CD4-positive, alpha-beta T cell (primary cell): ENCODE measurements at regions not wholly inside any gene's neighbourhood (a gene's known extent, or its start where the extent isn't known, plus 50 kb on each side); places are given as distances from the start of the nearest gene placed in this dataset.

Experiments used
- ATAC-seq: fragments of 200-7000 bp; cut with Tn5 transposase; one replicate; pipeline ENCODE4 v1.10.0; 2022; ENCODE audit warnings: mild to moderate bottlenecking; ENCODE audit not compliant: poor library complexity
- CTCF ChIA-PET: fragments of 350-600 bp; sonication (Branson Sonifier 250); formaldehyde crosslinking; loops from one replicate; lab custom pipeline; 2021; ENCODE audit warnings: antibody characterized with exemption, inconsistent platforms; lab: Charles Lee
- POLR2A ChIA-PET: fragments of 350-600 bp; sonication (Branson Sonifier 250); formaldehyde crosslinking; loops from one replicate; lab custom pipeline; 2021; ENCODE audit warnings: antibody characterized with exemption, inconsistent platforms; lab: Charles Lee
- DNase-seq, 14 experiments: peaks; one replicate each; pipeline ENCODE4 v3.0.0-alpha.2; 2013 to 2020; ENCODE audit warnings: mixed read lengths in 2 of 14
- H3K27ac ChIP-seq, 2 donors: one replicate each; pipeline versions ENCODE4 v1.5.1 to v1.7.0; 2013; ENCODE audit warnings: low read length in 2 of 2, low read depth in 1 of 2, mild to moderate bottlenecking in 1 of 2
- H3K27me3 ChIP-seq, 2 experiments: 1 replicate in 1 of 2; 2 replicates in 1 of 2; pipeline versions ENCODE4 v1.6.1 to v1.7.0; 2013; ENCODE audit warnings: low read length in 2 of 2, control low read depth in 1 of 2, mild to moderate bottlenecking in 1 of 2, moderate library complexity in 1 of 2; ENCODE audit not compliant: insufficient read depth in 2 of 2, control insufficient read depth in 1 of 2
- H3K36me3 ChIP-seq: one replicate; pipeline ENCODE4 v1.6.1; 2013; ENCODE audit warnings: low read length, control low read depth; ENCODE audit not compliant: insufficient read depth
- H3K4me1 ChIP-seq: one replicate; pipeline ENCODE4 v1.6.1; 2013; ENCODE audit warnings: low read length, control low read depth; ENCODE audit not compliant: insufficient read depth
- H3K4me3 ChIP-seq: one replicate; pipeline ENCODE4 v1.5.1; 2013; ENCODE audit warnings: mild to moderate bottlenecking, low read length, moderate library complexity
- H3K9me3 ChIP-seq, 2 experiments: 1 replicate in 1 of 2; 2 replicates in 1 of 2; pipeline versions ENCODE4 v1.6.1 to v1.7.0; 2013; ENCODE audit warnings: low read length in 2 of 2, mild to moderate bottlenecking in 2 of 2, control low read depth in 1 of 2, moderate library complexity in 1 of 2; ENCODE audit not compliant: control insufficient read depth in 1 of 2, insufficient read depth in 1 of 2
- H3K27ac Mint-ChIP-seq: one replicate; pipeline ENCODE4 v1.8.0; 2020; ENCODE audit warnings: mixed read lengths
- H3K27me3 Mint-ChIP-seq: one replicate; pipeline ENCODE4 v1.8.0; 2021; ENCODE audit warnings: mixed read lengths
- H3K36me3 Mint-ChIP-seq: one replicate; pipeline ENCODE4 v1.8.0; 2021; ENCODE audit warnings: low read depth, mixed read lengths
- H3K4me1 Mint-ChIP-seq: one replicate; pipeline ENCODE4 v1.8.0; 2021; ENCODE audit warnings: low read depth, mixed read lengths
- H3K4me3 Mint-ChIP-seq: one replicate; pipeline ENCODE4 v1.8.0; 2020; ENCODE audit warnings: mild to moderate bottlenecking, mixed read lengths
- H3K9me3 Mint-ChIP-seq: one replicate; pipeline ENCODE4 v1.8.0; 2020; ENCODE audit warnings: mixed read lengths
- CTCF ChIP-seq: fragments of 200-600 bp; IDR thresholded peaks from one replicate; pipeline ENCODE4 v1.8.0; 2022; ENCODE audit warnings: antibody characterized with exemption, mild to moderate bottlenecking
- intact Hi-C, 2 experiments: fragments of 100-400 bp; cut with DNase I in 1 of 2; cut with micrococcal nuclease in 1 of 2; formaldehyde crosslinking; loops; one replicate each; pipeline versions ENCODE4 v1.15.1 to v1.9.0; 2023 to 2025; cut with DNase I, micrococcal nuclease

GRCh38 chr12:24752763-24753462, 196.0 kb downstream of the BCAT1 start:
- Histone ChIP-seq H3K36me3 (no peaks in the 10 kb centered on the region), H3K4me3 (no peak overlapping the region), H3K4me1 (no peaks in the 10 kb centered on the region), H3K27ac (no peak overlapping the region), H3K27me3 (peaks cover 2 to 7% of the 10 kb centered on the region in 2 experiments), H3K9me3 (no peaks in the 10 kb centered on the region)
- no peak overlapping the region for H3K4me3 Mint-ChIP-seq
- H3K9me3 Mint-ChIP-seq: no peaks in the 10 kb centered on the region
- no peaks in the 10 kb centered on the region for H3K4me1 Mint-ChIP-seq
- DNase-seq (no peak), ATAC-seq (no peak)
- peaks cover 3% of the 10 kb centered on the region for H3K27me3 Mint-ChIP-seq
- no peak overlapping the region for H3K27ac Mint-ChIP-seq
- H3K36me3 Mint-ChIP-seq: no peaks in the 10 kb centered on the region
- intact Hi-C loops: no loop called here
- CTCF ChIA-PET: no interaction called here
- POLR2A ChIA-PET: no interaction called here
- TF ChIP-seq CTCF: no peak

- ChIA-PET CTCF (no interaction called here), POLR2A (no interaction called here)
- no peaks in the 10 kb centered on the region for H3K4me1 Mint-ChIP-seq
- H3K36me3 Mint-ChIP-seq: no peaks in the 10 kb centered on the region
- no peak overlapping the region for H3K27ac ChIP-seq
- H3K4me3 Mint-ChIP-seq: no peak overlapping the region
- H3K27ac Mint-ChIP-seq: no peak overlapping the region
- H3K9me3 Mint-ChIP-seq: no peaks in the 10 kb centered on the region
- DNase-seq (no peak), ATAC-seq (no peak)
- no peaks in the 10 kb centered on the region for H3K27me3 Mint-ChIP-seq
- TF ChIP-seq CTCF: no peak
- no peaks in the 10 kb centered on the region for H3K4me1 ChIP-seq
- H3K36me3 ChIP-seq: no peaks in the 10 kb centered on the region
- peaks cover 2 to 7% of the 10 kb centered on the region in 2 experiments for H3K27me3 ChIP-seq
- no peak overlapping the region for H3K4me3 ChIP-seq
- intact Hi-C loops: no loop called here
- no peaks in the 10 kb centered on the region for H3K9me3 ChIP-seq
Measured at GRCh38 chr12:24751181-24751580, 197.7 kb downstream of the BCAT1 start.

GRCh38 chr12:24750263-24750662, 198.6 kb downstream of the BCAT1 start:
- Histone ChIP-seq H3K27ac (no peak overlapping the region), H3K9me3 (no peaks in the 10 kb centered on the region), H3K4me1 (no peaks in the 10 kb centered on the region), H3K4me3 (no peak overlapping the region), H3K27me3 (peaks cover 2 to 7% of the 10 kb centered on the region in 2 experiments), H3K36me3 (no peaks in the 10 kb centered on the region)
- POLR2A ChIA-PET: no interaction called here
- no peaks in the 10 kb centered on the region for H3K9me3 Mint-ChIP-seq
- DNase-seq: no peak
- no peaks in the 10 kb centered on the region for H3K4me1 Mint-ChIP-seq
- H3K27ac Mint-ChIP-seq: no peak overlapping the region
- H3K4me3 Mint-ChIP-seq: no peak overlapping the region
- no peak for TF ChIP-seq CTCF
- CTCF ChIA-PET: no interaction called here
- no peak for ATAC-seq
- intact Hi-C loops: no loop called here
- H3K36me3 Mint-ChIP-seq: no peaks in the 10 kb centered on the region
- H3K27me3 Mint-ChIP-seq: no peaks in the 10 kb centered on the region
